K562 (cell line): ENCODE measurements at regions not wholly inside any gene's neighbourhood (a gene's known extent, or its start where the extent isn't known, plus 50 kb on each side); places are given as distances from the start of the nearest gene placed in this dataset.

Experiments used
- ATAC-seq: fragments of 200-7000 bp; cut with Tn5 transposase; 3 replicates; pipeline ENCODE4 v1.9.1; 2020; ENCODE audit warnings: moderate library complexity
- BruUV-seq: library from RNA; stranded (reverse); fragments of 400-500 nt; replicated peaks from 2 replicates; lab custom pipeline; 2021; lab: Mats Ljungman, UMichigan
- CTCF ChIA-PET: fragments of 300-600 bp; formaldehyde crosslinking; extraction: SDS; loops from one replicate; lab custom pipeline; 2021; ENCODE audit warnings: low intra/inter-chr PET ratio; lab: Yijun Ruan, JAX
- POLR2A ChIA-PET: fragments of 300-600, 350-650 bp; sonication (Branson Sonifier 250); formaldehyde crosslinking; extraction: SDS; loops from one replicate; lab custom pipeline; 2021; ENCODE audit warnings: antibody characterized with exemption, inconsistent platforms; lab: Yijun Ruan, JAX
- DNase-seq, 4 experiments: peaks; one replicate each; pipeline versions ENCODE4 v3.0.0 to v3.0.0-alpha.2; 2011 to 2018; ENCODE audit warnings: low spot score in 3 of 4, mixed read lengths in 3 of 4; ENCODE audit errors: extremely low read depth in 1 of 4
- FAIRE-seq: peaks from 2 replicates; lab custom pipeline; 2011; peaks lifted over from hg19 to GRCh38; lab: Jason Lieb, UNC
- H2AFZ ChIP-seq: 2 replicates; pipeline ENCODE4 v1.6.0; 2011; ENCODE audit warnings: low read depth, low read length, control low read depth, inconsistent platforms
- H3K27ac ChIP-seq: fragments of 200-600 bp; 3 replicates; pipeline ENCODE4 v1.8.0; 2011; ENCODE audit warnings: low read depth, mild to moderate bottlenecking, control low read depth, inconsistent platforms, low read length, moderate library complexity, mixed read lengths; ENCODE audit errors: extremely low read depth
- H3K27me3 ChIP-seq, 2 experiments: fragments of 300-600 bp in 1 of 2; 2 replicates in 1 of 2; 3 replicates in 1 of 2; pipeline versions ENCODE4 v1.6.0 to v1.8.0; 2011; ENCODE audit warnings: inconsistent platforms in 2 of 2, low read length in 2 of 2, mild to moderate bottlenecking in 1 of 2, mixed read lengths in 1 of 2, moderate library complexity in 1 of 2; ENCODE audit not compliant: control insufficient read depth in 2 of 2, insufficient read depth in 2 of 2
- H3K36me3 ChIP-seq: fragments of 300-600 bp; 3 replicates; pipeline ENCODE4 v1.8.0; 2011; ENCODE audit warnings: mild to moderate bottlenecking, low read length, inconsistent platforms; ENCODE audit not compliant: control insufficient read depth, insufficient read depth
- H3K4me1 ChIP-seq, 2 experiments: fragments of 200-600 bp in 1 of 2; replicated peaks in 1 of 2; 2 replicates in 1 of 2; 3 replicates in 1 of 2; pipeline versions ENCODE4 v1.5.1 to v1.8.0; 2011; ENCODE audit warnings: inconsistent platforms in 2 of 2, low read length in 2 of 2, mild to moderate bottlenecking in 1 of 2, mixed read lengths in 1 of 2, moderate library complexity in 1 of 2; ENCODE audit not compliant: control insufficient read depth in 2 of 2, insufficient read depth in 2 of 2
- H3K4me2 ChIP-seq: 2 replicates; pipeline ENCODE4 v1.6.1; 2011; ENCODE audit warnings: low read length, control low read depth, inconsistent platforms, mixed read lengths; ENCODE audit not compliant: insufficient read depth
- H3K4me3 ChIP-seq: fragments of 200-600 bp; sonication (generic), shearing (Covaris generic); 2 replicates; pipeline ENCODE4 v1.5.1; 2016; ENCODE audit warnings: control low read depth, inconsistent platforms
- H3K79me2 ChIP-seq: fragments of 200-600 bp; 3 replicates; pipeline ENCODE4 v1.8.0; 2011; ENCODE audit warnings: low read length, inconsistent platforms; ENCODE audit not compliant: control insufficient read depth, insufficient read depth
- H3K9ac ChIP-seq, 2 experiments: 2 replicates each; pipeline versions ENCODE4 v1.6.0 to v1.6.1; 2011; ENCODE audit warnings: low read depth in 2 of 2, low read length in 2 of 2, control low read depth in 1 of 2, inconsistent platforms in 1 of 2, mild to moderate bottlenecking in 1 of 2, mixed read lengths in 1 of 2; ENCODE audit not compliant: insufficient read depth in 1 of 2
- H3K9me1 ChIP-seq: one replicate; pipeline ENCODE4 v1.6.0; 2011; ENCODE audit warnings: inconsistent platforms, mild to moderate bottlenecking, low read length, moderate library complexity; ENCODE audit not compliant: control insufficient read depth, insufficient read depth
- H3K9me3 ChIP-seq: replicated peaks from 2 replicates; pipeline ENCODE4 v1.5.1; 2011; ENCODE audit warnings: low read depth, low read length, inconsistent platforms; ENCODE audit not compliant: control insufficient read depth, insufficient read depth
- H4K20me1 ChIP-seq: replicated peaks from 2 replicates; pipeline ENCODE4 v1.6.1; 2011; ENCODE audit warnings: low read length, inconsistent platforms, mixed read lengths; ENCODE audit not compliant: control insufficient read depth, insufficient read depth
- KLF13 ChIP-seq: fragments of 450-650 bp; IDR thresholded peaks from 2 replicates; pipeline ENCODE4 v1.6.1; 2016; ENCODE audit warnings: missing genetic modification characterization, low read depth, mild to moderate bottlenecking, missing compliant biosample characterization, moderate library complexity, borderline replicate concordance
- RAD21 ChIP-seq, 2 experiments: fragments of 250-450 bp in 1 of 2; fragments of 450-650 bp in 1 of 2; sonication (Bioruptor Pico) in 1 of 2; formaldehyde crosslinking in 1 of 2; IDR thresholded peaks in 1 of 2; conservative IDR thresholded peaks in 1 of 2; 2 replicates each; pipeline versions ENCODE4 v1.4.0 to v1.8.0; 2020 to 2022; ENCODE audit warnings: mild to moderate bottlenecking in 2 of 2, moderate library complexity in 1 of 2
- SMC3 ChIP-seq: conservative IDR thresholded peaks from 2 replicates; pipeline ENCODE4 v1.6.1; 2011; ENCODE audit warnings: low read depth, low read length, improper control_type of control experiment; ENCODE audit not compliant: insufficient read depth
- WGBS: fragments of 100-300 bp; shearing (Covaris generic); methylation state at CpG from one replicate; pipeline ENCODE4 v1.1.6; 2016; ENCODE audit warnings: low coverage, mixed read lengths; ENCODE audit not compliant: insufficient coverage; ENCODE audit errors: missing lambda C conversion rate; 5-methylcytosine and 5-hydroxymethylcytosine counted together
- in situ Hi-C: fragments of 300-500 bp; cut with MboI; formaldehyde crosslinking; loops from 4 replicates; pipeline ENCODE4 v1.15.0; 2018; ENCODE audit warnings: inconsistent platforms, mixed read lengths
- intact Hi-C: fragments of 100-400 bp; cut with micrococcal nuclease; formaldehyde crosslinking; loops from 2 replicates; pipeline ENCODE4 v1.14.2; 2022
- TF ChIP-seq, protein P1 (sequence below): fragments of 200-800 bp; sonication (Bioruptor generic); IDR thresholded peaks from 2 replicates; pipeline ENCODE4 v1.6.1; 2017; ENCODE audit warnings: missing genetic modification characterization, missing compliant biosample characterization
- TF ChIP-seq, protein P2 (sequence below): conservative IDR thresholded peaks from 2 replicates; pipeline ENCODE4 v1.6.1; 2011; ENCODE audit warnings: low read depth, mild to moderate bottlenecking, low read length; ENCODE audit not compliant: control insufficient read depth
- TF ChIP-seq, protein P3 (sequence below): fragments of 250-450 bp; sonication (Bioruptor Pico); IDR thresholded peaks from 2 replicates; pipeline ENCODE4 v1.4.0; 2020; ENCODE audit warnings: mild to moderate bottlenecking, moderate library complexity
- TF ChIP-seq, protein P4 (sequence below), 2 experiments: IDR thresholded peaks; 2 replicates each; pipeline ENCODE4 v1.6.1; 2012; ENCODE audit warnings: improper control_type of control experiment in 2 of 2, low read depth in 2 of 2, low read length in 2 of 2, borderline replicate concordance in 1 of 2
- TF ChIP-seq, protein P5 (sequence below): fragments of 450-650 bp; formaldehyde crosslinking; IDR thresholded peaks from 2 replicates; pipeline ENCODE4 v1.4.0; 2020; ENCODE audit warnings: mild to moderate bottlenecking, moderate library complexity

DNA sequence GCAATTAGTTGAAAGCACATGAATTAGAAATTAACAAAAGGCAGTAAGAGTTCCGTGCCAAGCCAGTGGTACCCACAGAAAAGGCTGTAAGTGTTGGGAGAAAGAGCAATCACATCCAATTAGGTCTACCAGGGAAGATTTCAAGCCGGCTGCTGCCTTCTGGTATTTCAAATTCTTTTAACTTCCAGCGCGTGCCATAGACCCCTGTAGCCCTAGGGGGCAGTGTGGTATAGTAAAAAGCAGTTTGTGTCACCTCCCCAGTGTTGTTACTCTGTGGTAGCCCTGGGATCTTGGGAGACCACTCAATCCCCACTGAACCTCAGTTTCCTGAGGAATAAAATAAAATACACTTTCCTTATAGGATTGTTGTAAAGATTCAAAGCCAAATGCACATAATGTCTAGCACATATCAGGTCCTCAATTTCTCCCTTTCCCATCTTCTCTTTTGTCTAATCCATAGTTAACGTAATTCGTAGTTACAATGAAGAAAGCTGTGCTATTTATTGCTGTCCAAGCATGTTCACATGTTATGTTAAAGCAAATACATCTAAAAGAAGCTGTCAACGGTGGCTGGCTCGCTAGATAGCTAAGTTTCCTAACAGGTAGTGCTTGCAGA lies 230.2 kb downstream of the TDRD3 start:
- H3K36me3 ChIP-seq = no peaks in the 10 kb centered on the region
- no peaks in the 10 kb centered on the region for H4K20me1 ChIP-seq
- H3K27ac ChIP-seq = no peak overlapping the region
- no peaks in the 10 kb centered on the region for H3K27me3 ChIP-seq
- peak; percentile 78 for FAIRE-seq
- ATAC-seq = peak; percentile 91
- intact Hi-C loops (no loop called here), in situ Hi-C loops (no loop called here)
- peak; percentile 18 to 37 (median 32) for DNase-seq
- H3K9me1 ChIP-seq = no peaks in the 10 kb centered on the region
- H3K9me3 ChIP-seq = no peaks in the 10 kb centered on the region
- POLR2A ChIA-PET = no interaction called here
- no TSS peak for BruUV-seq
- 1% methylated on average over 8 of the region's 8 CpGs for WGBS
- H2AFZ ChIP-seq = no peak overlapping the region
- no peak overlapping the region for H3K9ac ChIP-seq
- CTCF ChIA-PET = no interaction called here
- no peaks in the 10 kb centered on the region for H3K4me1 ChIP-seq
- H3K79me2 ChIP-seq = no peaks in the 10 kb centered on the region
- H3K4me3 ChIP-seq = no peak overlapping the region
- no peak overlapping the region for H3K4me2 ChIP-seq
- TF ChIP-seq KLF13 (tag) (no peak), SMC3 (0 out of 2 replicates have a peak, but pooled peaks have one; percentile 25), RAD21 (CRISPR knock-in tag; conservative IDR thresholded peaks at IDR 0.05 in 1 of 2, IDR thresholded peaks at IDR 0.05 in 1 of 2) (peak; percentile 47 to 64)
- TF ChIP-seq, protein P1, sequence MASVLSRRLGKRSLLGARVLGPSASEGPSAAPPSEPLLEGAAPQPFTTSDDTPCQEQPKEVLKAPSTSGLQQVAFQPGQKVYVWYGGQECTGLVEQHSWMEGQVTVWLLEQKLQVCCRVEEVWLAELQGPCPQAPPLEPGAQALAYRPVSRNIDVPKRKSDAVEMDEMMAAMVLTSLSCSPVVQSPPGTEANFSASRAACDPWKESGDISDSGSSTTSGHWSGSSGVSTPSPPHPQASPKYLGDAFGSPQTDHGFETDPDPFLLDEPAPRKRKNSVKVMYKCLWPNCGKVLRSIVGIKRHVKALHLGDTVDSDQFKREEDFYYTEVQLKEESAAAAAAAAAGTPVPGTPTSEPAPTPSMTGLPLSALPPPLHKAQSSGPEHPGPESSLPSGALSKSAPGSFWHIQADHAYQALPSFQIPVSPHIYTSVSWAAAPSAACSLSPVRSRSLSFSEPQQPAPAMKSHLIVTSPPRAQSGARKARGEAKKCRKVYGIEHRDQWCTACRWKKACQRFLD (CRISPR knock-in tag) = no peak
- TF ChIP-seq, protein P2, sequence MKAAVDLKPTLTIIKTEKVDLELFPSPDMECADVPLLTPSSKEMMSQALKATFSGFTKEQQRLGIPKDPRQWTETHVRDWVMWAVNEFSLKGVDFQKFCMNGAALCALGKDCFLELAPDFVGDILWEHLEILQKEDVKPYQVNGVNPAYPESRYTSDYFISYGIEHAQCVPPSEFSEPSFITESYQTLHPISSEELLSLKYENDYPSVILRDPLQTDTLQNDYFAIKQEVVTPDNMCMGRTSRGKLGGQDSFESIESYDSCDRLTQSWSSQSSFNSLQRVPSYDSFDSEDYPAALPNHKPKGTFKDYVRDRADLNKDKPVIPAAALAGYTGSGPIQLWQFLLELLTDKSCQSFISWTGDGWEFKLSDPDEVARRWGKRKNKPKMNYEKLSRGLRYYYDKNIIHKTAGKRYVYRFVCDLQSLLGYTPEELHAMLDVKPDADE = no peak
- TF ChIP-seq, protein P3, sequence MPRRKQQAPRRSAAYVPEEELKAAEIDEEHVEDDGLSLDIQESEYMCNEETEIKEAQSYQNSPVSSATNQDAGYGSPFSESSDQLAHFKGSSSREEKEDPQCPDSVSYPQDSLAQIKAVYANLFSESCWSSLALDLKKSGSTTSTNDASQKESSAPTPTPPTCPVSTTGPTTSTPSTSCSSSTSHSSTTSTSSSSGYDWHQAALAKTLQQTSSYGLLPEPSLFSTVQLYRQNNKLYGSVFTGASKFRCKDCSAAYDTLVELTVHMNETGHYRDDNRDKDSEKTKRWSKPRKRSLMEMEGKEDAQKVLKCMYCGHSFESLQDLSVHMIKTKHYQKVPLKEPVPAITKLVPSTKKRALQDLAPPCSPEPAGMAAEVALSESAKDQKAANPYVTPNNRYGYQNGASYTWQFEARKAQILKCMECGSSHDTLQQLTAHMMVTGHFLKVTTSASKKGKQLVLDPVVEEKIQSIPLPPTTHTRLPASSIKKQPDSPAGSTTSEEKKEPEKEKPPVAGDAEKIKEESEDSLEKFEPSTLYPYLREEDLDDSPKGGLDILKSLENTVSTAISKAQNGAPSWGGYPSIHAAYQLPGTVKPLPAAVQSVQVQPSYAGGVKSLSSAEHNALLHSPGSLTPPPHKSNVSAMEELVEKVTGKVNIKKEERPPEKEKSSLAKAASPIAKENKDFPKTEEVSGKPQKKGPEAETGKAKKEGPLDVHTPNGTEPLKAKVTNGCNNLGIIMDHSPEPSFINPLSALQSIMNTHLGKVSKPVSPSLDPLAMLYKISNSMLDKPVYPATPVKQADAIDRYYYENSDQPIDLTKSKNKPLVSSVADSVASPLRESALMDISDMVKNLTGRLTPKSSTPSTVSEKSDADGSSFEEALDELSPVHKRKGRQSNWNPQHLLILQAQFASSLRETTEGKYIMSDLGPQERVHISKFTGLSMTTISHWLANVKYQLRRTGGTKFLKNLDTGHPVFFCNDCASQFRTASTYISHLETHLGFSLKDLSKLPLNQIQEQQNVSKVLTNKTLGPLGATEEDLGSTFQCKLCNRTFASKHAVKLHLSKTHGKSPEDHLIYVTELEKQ (CRISPR knock-in tag) = no peak
- TF ChIP-seq, protein P4, sequence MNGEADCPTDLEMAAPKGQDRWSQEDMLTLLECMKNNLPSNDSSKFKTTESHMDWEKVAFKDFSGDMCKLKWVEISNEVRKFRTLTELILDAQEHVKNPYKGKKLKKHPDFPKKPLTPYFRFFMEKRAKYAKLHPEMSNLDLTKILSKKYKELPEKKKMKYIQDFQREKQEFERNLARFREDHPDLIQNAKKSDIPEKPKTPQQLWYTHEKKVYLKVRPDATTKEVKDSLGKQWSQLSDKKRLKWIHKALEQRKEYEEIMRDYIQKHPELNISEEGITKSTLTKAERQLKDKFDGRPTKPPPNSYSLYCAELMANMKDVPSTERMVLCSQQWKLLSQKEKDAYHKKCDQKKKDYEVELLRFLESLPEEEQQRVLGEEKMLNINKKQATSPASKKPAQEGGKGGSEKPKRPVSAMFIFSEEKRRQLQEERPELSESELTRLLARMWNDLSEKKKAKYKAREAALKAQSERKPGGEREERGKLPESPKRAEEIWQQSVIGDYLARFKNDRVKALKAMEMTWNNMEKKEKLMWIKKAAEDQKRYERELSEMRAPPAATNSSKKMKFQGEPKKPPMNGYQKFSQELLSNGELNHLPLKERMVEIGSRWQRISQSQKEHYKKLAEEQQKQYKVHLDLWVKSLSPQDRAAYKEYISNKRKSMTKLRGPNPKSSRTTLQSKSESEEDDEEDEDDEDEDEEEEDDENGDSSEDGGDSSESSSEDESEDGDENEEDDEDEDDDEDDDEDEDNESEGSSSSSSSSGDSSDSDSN (IDR thresholded peaks at IDR 0.05; ENCODE audit: borderline replicate concordance in 1 of 2, low read depth in 2 of 2, low read length in 2 of 2) = no peak
- TF ChIP-seq, protein P5, sequence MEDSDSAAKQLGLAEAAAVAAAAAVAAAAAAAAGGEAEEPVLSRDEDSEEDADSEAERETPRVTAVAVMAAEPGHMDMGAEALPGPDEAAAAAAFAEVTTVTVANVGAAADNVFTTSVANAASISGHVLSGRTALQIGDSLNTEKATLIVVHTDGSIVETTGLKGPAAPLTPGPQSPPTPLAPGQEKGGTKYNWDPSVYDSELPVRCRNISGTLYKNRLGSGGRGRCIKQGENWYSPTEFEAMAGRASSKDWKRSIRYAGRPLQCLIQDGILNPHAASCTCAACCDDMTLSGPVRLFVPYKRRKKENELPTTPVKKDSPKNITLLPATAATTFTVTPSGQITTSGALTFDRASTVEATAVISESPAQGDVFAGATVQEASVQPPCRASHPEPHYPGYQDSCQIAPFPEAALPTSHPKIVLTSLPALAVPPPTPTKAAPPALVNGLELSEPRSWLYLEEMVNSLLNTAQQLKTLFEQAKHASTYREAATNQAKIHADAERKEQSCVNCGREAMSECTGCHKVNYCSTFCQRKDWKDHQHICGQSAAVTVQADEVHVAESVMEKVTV (CRISPR knock-in tag) = peak; percentile 12; the same call in 1 of the 2 replicates
